Activated CD8-positive, alpha-beta memory T cell treated with anti-CD3 and anti-CD28 coated beads for 24 hours (primary cell): ENCODE measurements at regions not wholly inside any gene's neighbourhood (a gene's known extent, or its start where the extent isn't known, plus 50 kb on each side); places are given as distances from the start of the nearest gene placed in this dataset.

Experiments
- DNase-seq: peaks from one replicate; pipeline ENCODE4 v3.0.0-alpha.2; 2020

DNA sequence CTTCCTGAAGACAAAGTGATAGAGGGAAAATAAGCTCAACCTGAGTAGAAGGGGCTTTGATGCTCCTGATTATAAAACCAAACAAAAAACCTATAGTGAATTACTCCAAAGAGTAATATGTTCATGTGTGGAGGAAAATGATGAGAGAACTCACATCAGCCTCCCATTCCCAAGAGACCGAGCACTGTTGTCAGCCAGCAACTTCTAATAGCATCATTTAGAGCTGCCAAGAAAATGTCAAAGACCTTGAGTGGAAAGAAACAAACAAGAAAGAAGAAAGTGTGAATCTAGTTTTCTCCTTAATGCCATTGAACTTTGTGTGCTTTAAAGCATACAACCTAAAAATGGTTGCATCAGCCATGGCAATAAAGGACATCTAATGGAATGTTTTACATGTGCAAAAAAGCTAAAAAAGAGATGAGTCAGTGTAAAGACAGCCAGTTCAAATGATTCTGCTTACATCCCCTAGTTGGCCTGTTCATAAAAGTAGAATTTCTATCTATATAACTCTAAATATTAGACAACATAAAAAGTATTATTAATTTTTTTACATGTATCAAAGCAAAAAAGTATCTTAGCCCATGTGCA lies 1066.2 kb downstream of the TDRD15 start:
- no peak for DNase-seq

- no peak for DNase-seq
Measured at GRCh38 chr2:22194218-22194617, 1070.5 kb downstream of the TDRD15 start.

- no peak for DNase-seq
Measured at GRCh38 chr2:22196806-22197205, 1073.0 kb downstream of the TDRD15 start.

DNA sequence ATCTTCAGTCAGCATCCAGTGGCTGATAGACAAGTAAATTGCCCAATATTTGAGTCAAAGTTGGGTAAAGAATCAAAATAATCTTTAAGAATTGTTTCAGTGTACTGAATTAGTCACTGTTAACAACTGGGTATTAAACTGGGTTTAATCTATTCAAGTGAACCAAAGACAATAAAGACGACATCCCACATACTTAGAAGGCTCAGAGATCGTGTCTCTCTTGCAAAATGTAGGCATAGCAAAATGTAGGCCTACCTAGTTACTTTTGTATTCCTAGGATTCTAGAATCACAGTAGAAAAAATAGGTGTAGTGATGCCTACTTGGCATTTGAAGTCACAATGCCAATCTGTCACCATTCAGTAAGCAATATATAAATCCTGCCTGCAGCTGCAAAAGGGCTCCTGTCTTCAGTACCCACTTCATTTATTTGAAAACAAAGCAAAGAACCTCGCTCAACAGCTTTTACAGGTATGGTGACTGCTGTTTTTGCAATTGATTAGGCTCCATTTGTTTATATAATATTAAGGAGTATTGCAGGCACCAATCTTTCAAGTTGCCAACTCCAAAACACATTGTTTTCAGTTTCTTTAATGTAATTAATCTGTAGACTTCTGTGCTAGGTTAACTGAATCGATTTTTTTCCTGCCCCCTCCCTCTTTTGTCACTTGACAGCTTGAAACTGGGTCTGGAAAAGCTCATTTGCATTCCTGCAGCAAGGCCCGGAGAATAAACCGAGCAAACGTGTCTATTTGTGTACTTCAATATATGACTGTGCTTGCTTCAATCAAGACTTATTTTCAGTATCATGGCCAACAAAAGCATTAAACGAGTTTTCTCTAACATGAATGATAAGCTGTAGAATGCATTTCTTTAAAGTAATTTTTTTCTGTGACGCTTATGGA lies 1074.9 kb downstream of the TDRD15 start:
- no peak for DNase-seq

GRCh38 chr2:22199994-22200393 lies 1076.2 kb downstream of the TDRD15 start:
- DNase-seq = no peak

DNA sequence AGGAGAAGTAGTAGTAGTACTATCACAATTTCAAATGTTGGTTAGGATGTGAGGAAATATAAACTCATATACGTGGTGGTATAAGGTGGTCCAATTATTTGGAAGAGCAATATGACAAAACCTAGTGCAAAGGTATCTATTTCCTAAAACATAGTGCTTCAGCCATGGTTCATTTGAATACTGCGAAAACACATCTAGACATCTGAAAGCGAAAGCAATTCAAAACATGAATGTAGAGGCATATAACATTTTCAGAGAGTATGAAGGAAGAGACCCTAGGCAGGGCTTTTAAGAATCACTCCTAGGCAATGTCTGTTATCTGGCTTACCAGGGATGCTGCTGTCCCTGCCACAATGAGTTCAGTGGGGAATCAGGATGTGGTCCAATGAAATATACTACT lies 1085.8 kb downstream of the TDRD15 start:
- DNase-seq = no peak

DNA sequence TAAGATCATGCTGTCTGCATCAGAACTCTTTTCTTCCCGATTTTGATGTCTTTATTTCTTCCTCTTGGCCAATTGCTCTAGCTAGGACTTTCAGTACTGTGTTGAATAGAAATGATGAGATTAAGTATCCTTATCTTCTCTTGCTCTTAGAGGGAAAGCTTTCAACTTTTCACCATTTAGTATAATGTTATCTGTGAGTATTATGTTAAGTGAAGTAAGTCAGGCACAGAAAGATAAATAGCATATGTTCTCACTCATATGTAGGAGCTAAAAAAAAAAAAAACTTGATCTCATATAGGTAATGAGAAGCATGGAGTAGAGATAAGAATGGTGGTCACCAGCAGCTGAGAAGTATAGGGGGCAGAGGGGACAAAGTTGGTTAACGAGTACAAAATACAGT lies 1089.5 kb downstream of the TDRD15 start:
- DNase-seq = no peak

DNA sequence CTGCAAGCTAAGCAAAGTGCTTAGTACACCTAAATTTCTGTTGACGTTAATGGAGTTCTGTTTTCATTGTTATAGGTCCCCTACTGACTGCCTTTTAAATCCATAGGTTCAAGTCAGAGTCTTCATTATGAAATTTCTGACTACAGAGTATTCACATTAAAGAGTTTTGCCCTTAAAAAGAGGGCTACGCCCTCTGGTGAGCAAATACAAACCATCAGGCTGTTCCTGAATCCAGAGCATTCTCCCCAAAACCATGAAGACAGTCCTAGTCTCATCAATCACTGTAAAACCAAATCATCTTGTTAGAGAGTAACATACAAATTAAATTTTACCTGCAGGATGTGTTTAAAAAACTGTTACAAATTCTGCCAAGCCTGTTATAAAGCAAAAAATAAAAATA lies 1091.7 kb downstream of the TDRD15 start:
- DNase-seq = no peak

DNA sequence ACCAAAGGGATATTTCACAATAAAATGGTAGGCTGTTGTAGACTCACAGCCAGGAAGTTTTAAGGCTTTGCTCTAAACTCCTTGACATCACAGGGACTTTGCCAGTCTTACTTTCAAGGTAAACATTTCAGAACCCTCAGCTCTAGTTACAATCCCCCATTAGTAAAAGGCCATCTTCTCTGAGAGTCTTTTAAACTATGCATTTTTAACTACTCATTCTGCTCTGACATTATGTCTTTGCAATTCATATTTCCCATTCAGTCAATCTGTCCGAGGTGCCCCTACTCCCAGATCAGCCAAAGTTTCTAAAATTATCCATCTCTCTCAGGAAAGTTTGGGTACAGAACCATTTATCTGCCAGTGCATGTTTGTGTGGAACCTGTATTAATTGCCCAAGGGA lies 1094.1 kb downstream of the TDRD15 start:
- DNase-seq = no peak

GRCh38 chr2:22221006-22221405 lies 1097.2 kb downstream of the TDRD15 start:
- no peak for DNase-seq

DNA sequence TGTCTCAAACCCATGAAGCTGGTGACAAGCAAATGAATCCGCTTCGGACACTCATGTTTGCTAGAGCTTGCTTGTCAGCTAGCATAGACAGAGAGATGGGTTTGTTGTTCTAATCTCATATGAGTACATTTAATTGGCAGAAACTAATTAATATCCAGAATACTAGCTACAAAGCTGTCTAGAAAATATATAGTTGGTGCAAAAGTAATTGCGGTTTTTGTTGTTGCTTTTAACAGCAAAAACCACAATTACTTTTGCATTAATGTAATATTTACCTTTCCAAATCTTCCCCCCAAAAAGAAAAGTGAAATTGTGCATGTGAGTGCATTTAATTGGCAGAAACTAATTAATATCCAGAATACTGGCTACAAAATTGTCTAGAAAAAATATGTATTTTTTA lies 1115.2 kb downstream of the TDRD15 start:
- no peak for DNase-seq

GRCh38 chr2:22247466-22247865 lies 1123.7 kb downstream of the TDRD15 start:
- no peak for DNase-seq

- no peak for DNase-seq
Measured at GRCh38 chr2:22248851-22249250, 1125.1 kb downstream of the TDRD15 start.

DNA sequence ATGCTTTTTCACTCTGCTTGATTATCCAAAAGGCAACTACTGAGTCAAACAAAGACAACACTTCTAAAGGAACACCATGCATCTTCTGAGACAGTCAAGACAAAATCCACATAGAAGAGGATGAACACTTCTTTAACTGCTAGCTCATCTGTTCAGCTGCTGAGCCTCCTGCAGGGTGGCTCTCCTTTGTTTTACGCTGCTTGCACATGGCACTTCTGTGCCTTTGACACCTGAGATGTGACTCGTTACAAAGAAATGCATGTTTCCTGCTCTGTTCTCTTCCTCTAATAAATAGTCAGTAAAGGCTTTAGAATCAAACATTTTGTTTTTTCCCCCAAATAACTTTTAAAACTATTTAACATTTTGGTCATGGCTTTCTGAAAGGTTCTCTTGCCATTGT lies 1129.4 kb downstream of the TDRD15 start:
- DNase-seq = no peak

DNA sequence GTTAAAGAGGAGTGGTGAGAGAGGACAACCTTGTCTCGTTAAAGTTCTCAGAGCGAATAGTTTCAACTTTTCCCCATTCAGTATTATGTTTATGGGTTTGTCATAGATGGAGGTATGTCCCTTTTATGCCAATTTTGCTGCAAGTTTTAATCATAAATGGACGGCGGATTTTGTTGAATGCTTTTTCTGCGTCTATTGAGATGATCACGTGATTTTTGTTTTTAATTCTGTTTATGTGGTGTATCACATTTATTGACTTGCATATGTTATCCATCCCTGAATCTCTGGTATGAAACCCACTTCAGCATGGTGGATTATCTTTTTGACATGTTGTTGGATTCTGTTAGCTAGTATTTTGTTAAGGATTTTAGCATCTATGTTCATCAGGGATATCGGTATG lies 1123.8 kb upstream of the KLHL29 start:
- DNase-seq = no peak

DNA sequence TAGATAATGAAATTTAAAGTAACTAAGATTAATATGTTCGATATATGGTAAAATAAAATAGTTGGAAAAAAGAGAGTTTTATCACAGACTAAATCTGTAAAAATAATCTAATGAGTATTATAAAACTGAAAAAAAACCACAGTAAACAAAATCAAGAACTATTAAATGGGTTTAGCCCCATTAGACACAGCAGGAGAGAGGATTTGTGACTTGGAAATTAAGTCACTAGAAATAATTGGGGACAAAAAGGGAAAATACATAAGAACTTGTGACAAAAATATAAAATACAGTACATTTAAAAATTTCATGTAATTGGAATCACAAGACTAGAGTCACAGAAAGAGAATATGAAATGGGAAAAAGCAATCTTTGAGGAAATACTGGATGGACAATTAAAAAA lies 1114.6 kb upstream of the KLHL29 start:
- no peak for DNase-seq

GRCh38 chr2:22273853-22274252 lies 1111.1 kb upstream of the KLHL29 start:
- no peak for DNase-seq

DNA sequence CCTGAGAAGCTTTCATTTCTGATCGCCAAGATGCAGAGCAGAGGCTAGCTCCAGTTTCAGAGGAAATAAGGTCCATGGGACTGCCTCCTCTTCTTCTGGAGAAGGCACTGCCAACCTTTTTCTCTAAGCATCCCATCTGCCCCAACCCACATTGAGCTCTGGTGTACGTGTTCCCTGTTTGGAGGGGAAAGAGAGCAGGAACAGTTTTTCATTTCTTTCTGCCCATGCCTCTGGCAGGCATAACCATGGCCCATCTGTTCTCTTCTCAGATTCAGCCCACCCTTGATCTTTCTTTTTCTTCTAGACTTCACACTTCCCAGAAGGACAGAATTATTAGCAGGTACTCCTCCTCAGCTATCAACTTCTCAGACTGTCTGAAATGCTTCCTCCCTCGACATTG lies 1110.3 kb upstream of the KLHL29 start:
- no peak for DNase-seq

GRCh38 chr2:22276696-22277095 lies 1108.3 kb upstream of the KLHL29 start:
- DNase-seq = no peak

DNA sequence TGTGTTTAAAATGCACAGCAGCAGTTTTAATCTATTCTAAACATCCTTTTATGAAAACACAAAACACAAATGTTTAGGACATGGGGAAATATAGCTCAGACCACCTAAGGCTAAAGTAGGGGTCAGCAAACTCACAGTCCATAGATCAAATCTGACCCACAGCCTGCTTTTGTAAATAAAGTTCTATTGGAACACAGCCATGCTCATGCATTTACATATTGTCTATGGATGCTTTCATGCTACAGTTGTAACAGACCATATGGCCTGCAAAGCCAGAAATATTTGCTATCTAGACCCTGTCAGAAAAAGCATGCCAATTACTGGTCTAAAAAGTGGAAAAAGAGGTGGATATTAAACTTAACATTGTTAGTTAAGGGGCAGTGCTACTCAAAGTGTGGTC lies 1105.4 kb upstream of the KLHL29 start:
- DNase-seq = no peak

GRCh38 chr2:22281033-22281432 lies 1103.9 kb upstream of the KLHL29 start:
- DNase-seq = no peak

- no peak for DNase-seq
Measured at GRCh38 chr2:22282220-22282619, 1102.8 kb upstream of the KLHL29 start.

- DNase-seq = no peak
Measured at GRCh38 chr2:22282916-22283315, 1102.1 kb upstream of the KLHL29 start.

DNA sequence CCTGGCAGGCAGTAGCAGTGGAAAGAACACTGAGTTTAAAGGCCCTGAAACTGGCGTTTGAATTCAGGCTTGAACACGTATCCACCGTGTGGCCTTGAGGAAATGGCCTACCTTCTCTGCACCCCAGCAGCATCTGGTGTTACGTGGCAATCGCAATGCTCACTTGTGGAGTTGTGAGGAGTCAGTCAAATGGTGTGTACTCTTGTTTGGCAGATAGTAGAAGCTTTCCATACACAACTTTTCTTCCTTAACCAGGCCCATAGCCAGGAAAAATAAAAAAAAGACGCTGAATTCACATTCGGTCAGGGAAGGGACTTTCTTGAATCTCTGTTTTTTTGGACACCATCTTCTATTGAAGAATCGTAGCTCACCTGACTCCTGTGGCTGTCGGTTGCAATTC lies 1101.5 kb upstream of the KLHL29 start:
- DNase-seq = no peak

- DNase-seq = no peak
Measured at GRCh38 chr2:22290302-22290701, 1094.7 kb upstream of the KLHL29 start.
